Spinal cord (tissue), 9 donors: ENCODE measurements at regions not wholly inside any gene's neighbourhood (a gene's known extent, or its start where the extent isn't known, plus 50 kb on each side); places are given as distances from the start of the nearest gene placed in this dataset.

Experiments used
- DNase-seq, 6 donors: peaks; one replicate each; pipeline versions ENCODE4 v3.0.0 to v3.0.0-alpha.2; 2013 to 2015; ENCODE audit warnings: low spot score in 6 of 6, low read depth in 4 of 6
- H3K27ac ChIP-seq: one replicate; pipeline ENCODE4 v1.5.1; 2013; ENCODE audit warnings: low read depth, low read length, control low read depth
- H3K27me3 ChIP-seq: one replicate; pipeline ENCODE4 v1.6.1; 2013; ENCODE audit warnings: low read length; ENCODE audit not compliant: control insufficient read depth, insufficient read depth
- H3K36me3 ChIP-seq: one replicate; pipeline ENCODE4 v1.6.1; 2013; ENCODE audit warnings: low read length; ENCODE audit not compliant: control insufficient read depth, insufficient read depth
- H3K4me1 ChIP-seq: one replicate; pipeline ENCODE4 v1.6.1; 2013; ENCODE audit warnings: low read length; ENCODE audit not compliant: control insufficient read depth, insufficient read depth
- H3K4me3 ChIP-seq: one replicate; pipeline ENCODE4 v1.5.1; 2013; ENCODE audit warnings: low read depth, low read length, control low read depth
- H3K9me3 ChIP-seq: one replicate; pipeline ENCODE4 v1.6.1; 2013; ENCODE audit warnings: low read length; ENCODE audit not compliant: control insufficient read depth, insufficient read depth
- WGBS: methylation state at CpG from one replicate; pipeline ENCODE4 v1.1.5; 2013; ENCODE audit warnings: missing lambda C conversion rate; ENCODE audit not compliant: insufficient coverage; 5-methylcytosine and 5-hydroxymethylcytosine counted together
- donor health status: healthy.

GRCh38 chr10:62463364-62463763 lies 89.2 kb downstream of the ZNF365 start:
- Histone ChIP-seq H3K36me3 (no peaks in the 10 kb centered on the region), H3K4me3 (no peak overlapping the region), H3K27me3 (no peaks in the 10 kb centered on the region), H3K27ac (no peak overlapping the region), H3K9me3 (peaks cover 5% of the 10 kb centered on the region), H3K4me1 (no peaks in the 10 kb centered on the region)
- 67% methylated on average over 1 of the region's 3 CpGs for WGBS
- no peak for DNase-seq

- DNase-seq = no peak
- Histone ChIP-seq H3K27ac (no peak overlapping the region), H3K36me3 (no peaks in the 10 kb centered on the region), H3K9me3 (peaks cover 5% of the 10 kb centered on the region), H3K27me3 (no peaks in the 10 kb centered on the region), H3K4me3 (no peak overlapping the region), H3K4me1 (no peaks in the 10 kb centered on the region)
- WGBS = 100% methylated on average over 1 of the region's 2 CpGs
Measured at GRCh38 chr10:62464308-62464707, 90.1 kb downstream of the ZNF365 start.

- no peaks in the 10 kb centered on the region for H3K4me1 ChIP-seq
- H3K9me3 ChIP-seq = peaks cover 5% of the 10 kb centered on the region
- no peaks in the 10 kb centered on the region for H3K36me3 ChIP-seq
- no CpG with 5 or more reads among the region's 1 CpG for WGBS
- H3K27ac ChIP-seq = no peak overlapping the region
- no peaks in the 10 kb centered on the region for H3K27me3 ChIP-seq
- no peak overlapping the region for H3K4me3 ChIP-seq
- no peak for DNase-seq
Measured at GRCh38 chr10:62466590-62466989, 92.4 kb downstream of the ZNF365 start.

GRCh38 chr10:62467527-62467926 lies 93.4 kb downstream of the ZNF365 start:
- H3K4me1 ChIP-seq = no peaks in the 10 kb centered on the region
- no peaks in the 10 kb centered on the region for H3K36me3 ChIP-seq
- no peak overlapping the region for H3K27ac ChIP-seq
- peaks cover 5% of the 10 kb centered on the region for H3K9me3 ChIP-seq
- H3K4me3 ChIP-seq = no peak overlapping the region
- H3K27me3 ChIP-seq = no peaks in the 10 kb centered on the region
- DNase-seq = no peak
- 90% methylated on average over 1 of the region's 2 CpGs for WGBS

- Histone ChIP-seq H3K27me3 (no peaks in the 10 kb centered on the region), H3K27ac (no peak overlapping the region), H3K36me3 (no peaks in the 10 kb centered on the region), H3K4me1 (no peaks in the 10 kb centered on the region), H3K9me3 (no peaks in the 10 kb centered on the region), H3K4me3 (no peak overlapping the region)
- DNase-seq = peak in 1 of 6 donors; percentile 25
- no CpG with 5 or more reads among the region's 3 CpGs for WGBS
Measured at GRCh38 chr10:62471711-62472110, 97.5 kb downstream of the ZNF365 start.

GRCh38 chr10:62473241-62473640 lies 99.1 kb downstream of the ZNF365 start:
- no peak overlapping the region for H3K4me3 ChIP-seq
- WGBS = no CpG with 5 or more reads among the region's 4 CpGs
- no peaks in the 10 kb centered on the region for H3K36me3 ChIP-seq
- DNase-seq = no peak
- H3K27me3 ChIP-seq = no peaks in the 10 kb centered on the region
- no peaks in the 10 kb centered on the region for H3K4me1 ChIP-seq
- no peak overlapping the region for H3K27ac ChIP-seq
- no peaks in the 10 kb centered on the region for H3K9me3 ChIP-seq

- Histone ChIP-seq H3K9me3 (no peaks in the 10 kb centered on the region), H3K4me3 (no peak overlapping the region), H3K27ac (no peak overlapping the region), H3K36me3 (no peaks in the 10 kb centered on the region), H3K4me1 (no peaks in the 10 kb centered on the region), H3K27me3 (no peaks in the 10 kb centered on the region)
- no peak for DNase-seq
- WGBS = 72% methylated on average over 5 of the region's 6 CpGs
Measured at GRCh38 chr10:62475551-62475950, 101.4 kb downstream of the ZNF365 start.

GRCh38 chr10:62479523-62479922 lies 105.4 kb downstream of the ZNF365 start:
- Histone ChIP-seq H3K9me3 (no peaks in the 10 kb centered on the region), H3K27ac (no peak overlapping the region), H3K4me3 (no peak overlapping the region), H3K4me1 (no peaks in the 10 kb centered on the region), H3K27me3 (no peaks in the 10 kb centered on the region), H3K36me3 (no peaks in the 10 kb centered on the region)
- WGBS = 100% methylated on average over 2 of the region's 4 CpGs
- DNase-seq = no peak

GRCh38 chr10:62480196-62480595 lies 106.0 kb downstream of the ZNF365 start:
- no peaks in the 10 kb centered on the region for H3K36me3 ChIP-seq
- no peaks in the 10 kb centered on the region for H3K4me1 ChIP-seq
- H3K4me3 ChIP-seq = no peak overlapping the region
- no peak for DNase-seq
- no peaks in the 10 kb centered on the region for H3K27me3 ChIP-seq
- no peak overlapping the region for H3K27ac ChIP-seq
- no peaks in the 10 kb centered on the region for H3K9me3 ChIP-seq
- no CpG with 5 or more reads among the region's 1 CpG for WGBS

- Histone ChIP-seq H3K9me3 (no peaks in the 10 kb centered on the region), H3K36me3 (no peaks in the 10 kb centered on the region), H3K27ac (no peak overlapping the region), H3K4me3 (no peak overlapping the region), H3K27me3 (no peaks in the 10 kb centered on the region), H3K4me1 (no peaks in the 10 kb centered on the region)
- no CpG with 5 or more reads among the region's 1 CpG for WGBS
- DNase-seq = no peak
Measured at GRCh38 chr10:62482581-62482980, 108.4 kb downstream of the ZNF365 start.
